Transverse colon (tissue), 4 donors: ENCODE measurements at regions not wholly inside any gene's neighbourhood (a gene's known extent, or its start where the extent isn't known, plus 50 kb on each side); places are given as distances from the start of the nearest gene placed in this dataset.

ENCODE experiments used
- DNase-seq: peaks from one replicate; pipeline ENCODE4 v3.0.0-alpha.2; 2019
- H3K27ac ChIP-seq, 4 donors: fragments of 200-600 bp; sonication (generic); 2 replicates each; pipeline ENCODE4 v1.5.1; 2016 to 2018; ENCODE audit warnings: inconsistent platforms in 4 of 4
- H3K27me3 ChIP-seq: fragments of 200-600 bp; sonication (generic); 2 replicates; pipeline ENCODE4 v1.5.1; 2017; ENCODE audit warnings: inconsistent platforms
- H3K36me3 ChIP-seq, 4 donors: fragments of 200-600 bp; sonication (generic); 2 replicates each; pipeline ENCODE4 v1.5.1; 2017 to 2019; ENCODE audit warnings: inconsistent platforms in 4 of 4
- H3K4me1 ChIP-seq, 4 donors: fragments of 200-600 bp; sonication (generic); 2 replicates each; pipeline ENCODE4 v1.5.1; 2017 to 2020; ENCODE audit warnings: inconsistent platforms in 4 of 4
- H3K4me3 ChIP-seq, 4 donors: fragments of 200-600 bp; sonication (generic); 1 replicate in 1 of 4; 2 replicates in 3 of 4; pipeline versions ENCODE4 v1.5.1 to v1.6.1; 2017 to 2019; ENCODE audit warnings: inconsistent platforms in 4 of 4
- H3K9me3 ChIP-seq, 2 donors: fragments of 200-600 bp; sonication (generic); 2 replicates each; pipeline ENCODE4 v1.5.1; 2017 to 2019; ENCODE audit warnings: inconsistent platforms in 2 of 2
- EP300 ChIP-seq: sonication (generic); formaldehyde crosslinking; IDR thresholded peaks from one replicate; pipeline ENCODE4 v1.6.1; 2017; ENCODE audit warnings: antibody characterized with exemption, low read depth
- POLR2A ChIP-seq: fragments of 450-650 bp; IDR thresholded peaks from one replicate; pipeline ENCODE4 v1.6.1; 2016; ENCODE audit warnings: antibody characterized with exemption, mild to moderate bottlenecking, moderate library complexity
- POLR2AphosphoS5 ChIP-seq, 3 donors: sonication (generic); formaldehyde crosslinking; IDR thresholded peaks; one replicate each; pipeline ENCODE4 v1.6.1; 2016; ENCODE audit warnings: antibody characterized with exemption in 3 of 3
- WGBS, 2 donors: methylation state at CpG; one replicate each; pipeline ENCODE4 v1.1.5; 2018; ENCODE audit warnings: low coverage in 1 of 2; 5-methylcytosine and 5-hydroxymethylcytosine counted together
- in situ Hi-C, 4 donors: fragments of 200-750 bp; cut with MboI; loops; one replicate each; pipeline versions ENCODE4 v1.15.0 to v1.15.1; 2017; ENCODE audit warnings: low sequenced_read_pairs in 3 of 4, low pct_ligation_motif_present in 1 of 4, low pct_unique_long_range_greater_than_20kb in 1 of 4
- intact Hi-C: fragments of 100-400 bp; cut with DNase I; formaldehyde crosslinking; loops from one replicate; pipeline ENCODE4 v1.15.1; 2023; ENCODE audit warnings: low total_unique reads
- TF ChIP-seq, protein P1 (sequence below), 5 experiments: fragments of 200-600 bp in 3 of 5; fragments of 450-650 bp in 2 of 5; sonication (generic) in 3 of 5; IDR thresholded peaks; 1 replicate in 2 of 5; 2 replicates in 3 of 5; pipeline ENCODE4 v1.5.1; 2016 to 2017; ENCODE audit warnings: antibody characterized with exemption in 5 of 5, inconsistent platforms in 3 of 5, mild to moderate bottlenecking in 2 of 5, moderate library complexity in 1 of 5

- Histone ChIP-seq H3K4me3 (no peak overlapping the region), H3K27me3 (no peaks in the 10 kb centered on the region), H3K4me1 (no peaks in the 10 kb centered on the region), H3K36me3 (no peaks in the 10 kb centered on the region), H3K27ac (no peak overlapping the region), H3K9me3 (no peaks in the 10 kb centered on the region)
- TF ChIP-seq POLR2A (no peak), EP300 (no peak), POLR2AphosphoS5 (IDR thresholded peaks at IDR 0.05) (no peak)
- TF ChIP-seq, protein P1, sequence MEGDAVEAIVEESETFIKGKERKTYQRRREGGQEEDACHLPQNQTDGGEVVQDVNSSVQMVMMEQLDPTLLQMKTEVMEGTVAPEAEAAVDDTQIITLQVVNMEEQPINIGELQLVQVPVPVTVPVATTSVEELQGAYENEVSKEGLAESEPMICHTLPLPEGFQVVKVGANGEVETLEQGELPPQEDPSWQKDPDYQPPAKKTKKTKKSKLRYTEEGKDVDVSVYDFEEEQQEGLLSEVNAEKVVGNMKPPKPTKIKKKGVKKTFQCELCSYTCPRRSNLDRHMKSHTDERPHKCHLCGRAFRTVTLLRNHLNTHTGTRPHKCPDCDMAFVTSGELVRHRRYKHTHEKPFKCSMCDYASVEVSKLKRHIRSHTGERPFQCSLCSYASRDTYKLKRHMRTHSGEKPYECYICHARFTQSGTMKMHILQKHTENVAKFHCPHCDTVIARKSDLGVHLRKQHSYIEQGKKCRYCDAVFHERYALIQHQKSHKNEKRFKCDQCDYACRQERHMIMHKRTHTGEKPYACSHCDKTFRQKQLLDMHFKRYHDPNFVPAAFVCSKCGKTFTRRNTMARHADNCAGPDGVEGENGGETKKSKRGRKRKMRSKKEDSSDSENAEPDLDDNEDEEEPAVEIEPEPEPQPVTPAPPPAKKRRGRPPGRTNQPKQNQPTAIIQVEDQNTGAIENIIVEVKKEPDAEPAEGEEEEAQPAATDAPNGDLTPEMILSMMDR (IDR thresholded peaks at IDR 0.05): no peak
- WGBS, 2 donors: 40 to 44% methylated on average over 6 to 7 of the region's 7 CpGs
- DNase-seq: no peak
- intact Hi-C loops: no loop called here
- in situ Hi-C loops: no loop called here
Measured at GRCh38 chr22:47835726-47836125, 1073.3 kb downstream of the TBC1D22A start.

GRCh38 chr22:47826016-47826415 is 1063.6 kb downstream of the TBC1D22A start:
- no peaks in the 10 kb centered on the region for H3K27me3 ChIP-seq

GRCh38 chr22:47822422-47822821 is 1060.0 kb downstream of the TBC1D22A start:
- in situ Hi-C loops (no loop called here), intact Hi-C loops (no loop called here)
- no peak for DNase-seq
- Histone ChIP-seq H3K9me3 (no peaks in the 10 kb centered on the region), H3K36me3 (no peaks in the 10 kb centered on the region), H3K4me3 (no peak overlapping the region), H3K27me3 (no peaks in the 10 kb centered on the region), H3K27ac (no peak overlapping the region), H3K4me1 (no peaks in the 10 kb centered on the region)
- WGBS, 2 donors: 89 to 100% methylated on average over 1 to 3 of the region's 3 CpGs
- TF ChIP-seq POLR2AphosphoS5 (IDR thresholded peaks at IDR 0.05) (no peak), POLR2A (no peak), EP300 (no peak)
- TF ChIP-seq, protein P1 (IDR thresholded peaks at IDR 0.05): no peak

More at GRCh38 chr22:47826016-47826415, 1063.6 kb downstream of the TBC1D22A start:
- 72 to 79% methylated on average over 2 to 6 of the region's 6 CpGs for whole genome bisulfite sequencing, 2 donors
- H3K27ac ChIP-seq: no peak overlapping the region
- no peaks in the 10 kb centered on the region for H3K4me1 ChIP-seq
- no peak for DNase-seq
- in situ Hi-C loops: no loop called here
- TF ChIP-seq EP300 (no peak), POLR2A (no peak), POLR2AphosphoS5 (IDR thresholded peaks at IDR 0.05) (no peak)
- TF ChIP-seq, protein P1 (IDR thresholded peaks at IDR 0.05): no peak
- H3K36me3 ChIP-seq: no peaks in the 10 kb centered on the region
- intact Hi-C loops: no loop called here
- H3K4me3 ChIP-seq: no peak overlapping the region
- H3K9me3 ChIP-seq: no peaks in the 10 kb centered on the region

DNA sequence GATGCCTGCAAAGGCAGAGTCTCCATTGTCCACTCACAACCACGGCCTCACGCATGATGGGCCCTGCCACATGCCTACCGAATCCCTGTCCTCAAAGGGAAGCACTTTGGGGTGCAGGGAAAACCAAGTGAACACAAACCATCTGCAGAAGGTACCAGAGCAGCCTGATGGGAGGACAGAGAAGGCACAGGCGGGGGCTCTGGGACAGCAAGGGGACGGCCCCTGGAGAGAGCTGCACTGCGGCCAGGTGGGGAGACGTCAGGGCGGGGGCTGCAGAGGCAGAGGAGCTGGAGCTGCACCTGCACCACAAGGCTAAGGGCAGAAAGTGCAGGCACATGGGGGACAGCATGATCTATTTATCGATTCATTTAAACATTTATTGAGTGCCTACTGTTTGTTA is 1056.0 kb downstream of the TBC1D22A start:
- Histone ChIP-seq H3K27me3 (no peaks in the 10 kb centered on the region), H3K4me1 (no peaks in the 10 kb centered on the region), H3K4me3 (no peak overlapping the region), H3K9me3 (no peaks in the 10 kb centered on the region), H3K36me3 (no peaks in the 10 kb centered on the region), H3K27ac (no peak overlapping the region)
- TF ChIP-seq EP300: no peak
- TF ChIP-seq POLR2A: no peak
- TF ChIP-seq, protein P1 (IDR thresholded peaks at IDR 0.05): no peak
- no peak for TF ChIP-seq POLR2AphosphoS5 (IDR thresholded peaks at IDR 0.05)
- intact Hi-C loops: no loop called here
- 89 to 93% methylated on average over 3 to 9 of the region's 9 CpGs for WGBS, 2 donors
- DNase-seq: no peak
- in situ Hi-C loops: no loop called here
